ENCODE measurements at regions not wholly inside any gene's neighbourhood (a gene's known extent, or its start where the extent isn't known, plus 50 kb on each side); places are given as distances from the start of the nearest gene placed in this dataset.
"Not testable (repeated sequence)": the region's sequence is repeated elsewhere in the genome, so short reads cannot be mapped to it uniquely, and the experiment has no call there.

DNA sequence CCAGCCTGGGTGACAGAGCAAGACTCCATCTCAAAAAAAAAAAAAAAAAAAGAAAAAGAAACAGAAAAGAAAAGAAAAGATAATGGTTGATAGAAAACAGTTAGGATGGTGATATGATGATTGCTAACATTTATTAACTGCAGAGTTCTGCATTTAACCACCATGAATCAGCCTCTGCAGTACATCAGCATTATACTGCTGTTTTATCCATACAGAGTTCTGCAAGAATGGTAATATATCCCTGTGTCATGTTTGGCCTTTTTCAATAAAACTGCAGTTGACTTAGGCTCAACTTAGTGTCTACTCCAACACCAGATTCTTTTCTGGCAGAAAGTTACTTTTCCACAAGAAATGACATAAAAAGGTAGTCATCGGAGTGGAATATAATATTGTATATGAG is 62.6 kb downstream of the DUSP6 start:
- no peak for DNase-seq

DNA sequence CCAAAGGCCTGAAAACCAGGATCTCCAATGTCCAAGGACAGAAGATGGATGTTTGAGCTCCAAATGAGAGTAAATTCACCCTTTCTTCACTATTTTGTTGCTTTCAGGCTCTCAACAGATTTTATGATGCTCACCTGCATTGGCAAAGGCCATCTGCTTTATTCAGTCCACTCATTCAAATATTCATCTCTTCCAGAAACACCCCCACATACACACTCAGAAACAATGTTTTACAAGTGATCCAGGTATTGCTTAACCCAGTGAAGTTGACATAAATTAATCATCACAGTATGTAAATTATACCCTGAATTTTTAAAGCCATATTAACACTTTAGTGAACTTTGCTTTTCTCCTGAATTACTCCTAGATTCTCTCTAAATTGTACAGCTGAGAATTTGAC is 63.3 kb downstream of the DUSP6 start:
- DNase-seq, result no peak

GRCh38 chr12:89286501-89286900 is 65.8 kb downstream of the DUSP6 start:
- no peak for DNase-seq

- DNase-seq, result no peak
These were observed 70.8 kb downstream of the DUSP6 start for GRCh38 chr12:89281539-89281867.

DNA sequence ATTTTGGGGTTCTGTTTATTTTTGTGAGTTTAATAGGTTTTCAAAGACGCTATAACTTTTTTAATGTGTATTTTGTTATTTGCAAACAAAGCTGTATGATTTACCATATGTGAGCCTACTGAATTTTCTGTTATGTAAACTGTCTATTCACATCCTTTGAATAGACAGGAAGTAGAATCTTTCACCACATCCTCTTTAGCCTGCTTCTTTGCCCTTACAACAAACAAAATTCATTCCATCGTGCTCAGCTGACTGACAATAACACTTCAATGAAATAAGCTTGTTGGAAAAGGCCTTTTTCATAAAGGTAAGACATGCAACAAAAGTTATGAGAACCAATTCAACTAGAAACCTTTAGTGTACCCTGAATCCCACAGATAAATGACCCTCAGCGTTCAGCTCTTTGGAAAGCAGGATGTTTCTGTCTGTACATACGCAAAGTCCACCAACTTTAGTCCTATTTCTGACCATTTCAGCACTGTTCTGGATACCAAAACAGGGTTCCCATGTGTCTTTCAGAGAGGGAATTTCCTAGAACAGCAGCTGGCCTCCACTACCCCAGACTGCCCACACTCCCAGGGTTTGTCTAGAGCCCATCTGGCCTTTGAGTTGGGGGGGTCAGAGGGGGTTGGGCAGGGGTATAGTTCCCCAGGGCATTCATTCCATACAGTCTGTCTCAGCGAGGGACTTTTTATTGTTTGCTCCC is 71.3 kb downstream of the DUSP6 start:
- DNase-seq, result no peak

DNA sequence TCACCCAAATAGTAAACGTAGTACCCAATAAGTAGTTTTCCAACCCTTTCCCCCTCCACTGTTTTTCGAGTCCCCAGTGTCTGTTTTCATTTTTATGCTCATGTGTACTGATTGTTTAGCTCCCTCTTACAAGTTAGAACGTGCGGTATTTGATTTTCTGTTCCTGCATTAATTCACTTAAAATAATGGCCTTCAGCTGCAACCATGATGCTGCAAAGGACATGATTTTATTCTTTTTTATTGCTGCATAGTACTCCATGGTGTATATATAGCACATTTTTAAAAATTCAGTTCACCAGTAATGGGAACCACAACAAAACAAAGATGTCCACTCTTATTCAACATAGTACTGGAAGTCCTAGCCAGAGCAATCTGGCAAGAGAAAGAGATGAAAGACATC is 72.8 kb downstream of the DUSP6 start:
- no peak for DNase-seq

DNA sequence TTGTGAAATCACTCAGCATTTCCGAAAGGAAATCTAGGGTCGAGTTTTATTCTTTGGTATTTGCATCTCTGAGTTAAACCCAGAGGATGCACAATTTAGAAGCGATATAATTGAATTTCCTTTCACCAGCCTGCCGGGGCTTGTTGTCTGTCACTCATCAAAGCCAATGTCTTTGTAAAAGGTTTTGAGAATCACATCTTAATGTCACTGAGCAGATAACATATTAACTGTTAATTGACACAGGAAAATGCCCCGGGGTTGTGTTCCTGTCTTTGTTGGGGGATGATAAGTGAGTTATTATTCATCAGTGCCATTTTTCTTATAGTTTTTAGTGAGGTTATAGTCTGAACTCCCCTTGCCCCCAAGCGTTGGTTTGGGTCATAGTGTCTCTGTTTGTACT is 73.4 kb downstream of the DUSP6 start:
- DNase-seq, result no peak

GRCh38 chr12:89278169-89278568 is 74.1 kb downstream of the DUSP6 start:
- no peak for DNase-seq

DNA sequence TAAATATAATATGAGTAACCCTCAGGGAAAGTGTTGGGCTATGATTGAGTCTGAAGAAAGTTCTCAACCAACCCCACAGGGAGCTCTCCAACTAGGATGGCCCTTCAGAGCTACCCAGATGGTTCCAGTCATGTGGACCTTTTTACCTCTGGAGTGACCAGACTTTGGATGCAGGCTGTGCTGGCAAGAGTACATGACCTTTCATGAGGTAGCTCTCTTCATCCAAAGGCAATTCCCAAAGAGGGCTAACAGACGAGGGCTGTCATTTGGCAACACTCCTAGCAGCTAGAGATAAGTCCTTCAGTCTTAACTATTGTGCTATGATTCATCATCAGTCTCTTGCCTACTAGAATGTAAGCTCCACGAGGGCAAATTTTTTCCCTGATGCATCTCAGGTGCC is 75.4 kb downstream of the DUSP6 start:
- DNase-seq, result no peak

DNA sequence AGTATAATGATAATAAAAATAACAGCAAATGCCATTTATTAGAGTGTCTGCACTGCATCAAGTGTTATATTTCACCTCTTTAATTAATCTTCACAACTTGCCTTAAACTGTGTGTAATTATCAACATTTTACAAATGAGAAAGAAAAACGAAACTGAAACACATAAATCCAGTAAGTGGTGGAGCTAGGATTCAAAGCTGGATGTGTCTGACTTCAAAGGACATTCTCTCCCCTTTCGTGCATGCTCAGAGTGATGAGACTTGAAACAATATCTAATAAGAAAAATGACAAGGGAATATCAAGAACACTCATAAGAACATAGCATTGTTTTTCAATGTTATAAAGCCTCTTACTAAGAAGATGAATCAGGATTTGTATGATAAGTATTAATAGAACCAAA is 78.8 kb downstream of the DUSP6 start:
- no peak for DNase-seq

DNA sequence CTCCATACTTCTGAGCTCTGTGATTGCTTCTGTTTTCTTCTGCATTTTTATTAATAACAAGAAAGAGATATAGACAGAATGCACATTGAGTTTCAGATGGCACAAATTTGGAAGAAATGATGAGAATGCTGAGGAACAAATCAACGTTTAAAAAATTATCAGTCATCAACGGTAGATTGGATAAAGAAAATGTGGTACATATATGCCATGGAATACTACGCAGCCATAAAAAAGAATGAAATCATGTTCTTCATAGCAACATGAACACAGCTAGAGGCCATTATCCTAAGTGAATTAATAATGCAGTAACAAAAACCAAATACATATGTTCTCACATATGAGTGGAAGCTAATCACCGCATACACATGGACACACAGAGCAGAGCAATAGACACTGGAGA is 81.8 kb downstream of the DUSP6 start:
- DNase-seq, result no peak

GRCh38 chr12:89269174-89269573 is 83.1 kb downstream of the DUSP6 start:
- DNase-seq, result no peak

- DNase-seq, result no peak
These were observed 84.9 kb downstream of the DUSP6 start for GRCh38 chr12:89267404-89267803.

DNA sequence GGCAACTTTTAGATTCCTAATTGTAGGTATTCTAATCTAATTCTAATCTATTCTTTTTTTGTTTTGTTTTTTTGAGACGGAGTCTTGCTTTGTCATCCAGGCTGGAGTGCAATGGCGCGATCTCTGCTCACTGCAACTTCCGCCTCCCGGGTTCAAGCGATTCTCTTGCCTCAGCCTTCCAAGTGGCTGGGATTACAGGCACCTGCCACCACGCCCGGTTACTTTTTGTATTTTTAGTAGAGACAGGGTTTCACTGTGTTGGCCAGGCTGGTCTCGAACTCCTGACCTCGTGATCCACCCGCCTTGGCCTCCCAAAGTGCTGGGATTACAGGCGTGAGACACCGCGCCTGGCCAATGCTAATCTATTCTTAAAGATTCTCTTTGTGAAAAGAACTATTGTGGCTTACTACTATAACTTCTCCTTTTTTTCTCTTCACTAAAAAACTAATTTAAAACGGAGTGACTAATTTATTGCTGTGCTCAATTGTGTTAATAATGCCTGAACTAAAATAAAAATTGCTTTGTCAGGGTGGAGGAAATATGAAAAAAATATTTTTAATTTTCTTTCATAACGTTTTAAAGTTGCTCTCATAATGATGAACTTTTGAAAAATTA is 85.6 kb downstream of the DUSP6 start:
- DNase-seq, result not testable (repeated sequence)

DNA sequence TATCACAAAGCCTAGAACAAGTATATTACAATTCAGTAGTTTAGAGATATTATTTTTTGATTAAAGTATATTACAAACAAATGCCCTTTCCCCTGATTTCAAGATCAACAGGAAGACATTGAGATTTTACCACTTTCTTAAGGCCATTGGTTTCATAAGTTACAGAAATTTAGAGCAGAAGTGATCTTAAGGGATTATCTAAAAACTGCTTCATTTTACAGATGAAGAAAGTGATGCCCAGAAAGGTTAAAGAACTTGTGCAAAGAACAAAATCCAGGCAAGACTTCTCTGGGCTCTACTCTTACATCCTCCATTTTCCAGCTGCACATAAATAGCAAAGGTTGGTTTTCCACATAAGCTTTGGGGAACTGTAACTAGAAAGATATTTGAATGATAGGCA is 87.5 kb downstream of the DUSP6 start:
- DNase-seq, result no peak

DNA sequence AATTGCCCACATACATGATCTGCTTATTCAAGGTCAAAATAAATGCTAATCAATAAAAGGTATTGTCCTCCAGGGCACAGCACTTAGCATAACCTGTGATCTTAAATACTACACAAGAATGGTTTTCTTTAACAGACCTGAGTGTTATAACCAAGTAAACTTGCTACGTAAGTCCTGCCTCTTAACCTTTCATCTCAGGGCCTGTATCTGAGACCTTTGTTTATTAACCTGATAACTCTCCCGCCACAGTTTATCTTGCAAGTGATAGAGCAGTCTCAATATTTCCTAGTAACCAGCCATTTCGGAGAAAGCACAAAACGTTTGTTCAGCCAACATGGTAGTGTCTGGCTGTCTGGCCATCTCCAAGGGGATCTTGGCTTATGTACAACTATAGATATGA is 88.4 kb downstream of the DUSP6 start:
- no peak for DNase-seq

- DNase-seq, result no peak
These were observed 89.3 kb downstream of the DUSP6 start for GRCh38 chr12:89262855-89263552.

- DNase-seq, result no peak
These were observed 90.3 kb downstream of the DUSP6 start for GRCh38 chr12:89261982-89262381.

DNA sequence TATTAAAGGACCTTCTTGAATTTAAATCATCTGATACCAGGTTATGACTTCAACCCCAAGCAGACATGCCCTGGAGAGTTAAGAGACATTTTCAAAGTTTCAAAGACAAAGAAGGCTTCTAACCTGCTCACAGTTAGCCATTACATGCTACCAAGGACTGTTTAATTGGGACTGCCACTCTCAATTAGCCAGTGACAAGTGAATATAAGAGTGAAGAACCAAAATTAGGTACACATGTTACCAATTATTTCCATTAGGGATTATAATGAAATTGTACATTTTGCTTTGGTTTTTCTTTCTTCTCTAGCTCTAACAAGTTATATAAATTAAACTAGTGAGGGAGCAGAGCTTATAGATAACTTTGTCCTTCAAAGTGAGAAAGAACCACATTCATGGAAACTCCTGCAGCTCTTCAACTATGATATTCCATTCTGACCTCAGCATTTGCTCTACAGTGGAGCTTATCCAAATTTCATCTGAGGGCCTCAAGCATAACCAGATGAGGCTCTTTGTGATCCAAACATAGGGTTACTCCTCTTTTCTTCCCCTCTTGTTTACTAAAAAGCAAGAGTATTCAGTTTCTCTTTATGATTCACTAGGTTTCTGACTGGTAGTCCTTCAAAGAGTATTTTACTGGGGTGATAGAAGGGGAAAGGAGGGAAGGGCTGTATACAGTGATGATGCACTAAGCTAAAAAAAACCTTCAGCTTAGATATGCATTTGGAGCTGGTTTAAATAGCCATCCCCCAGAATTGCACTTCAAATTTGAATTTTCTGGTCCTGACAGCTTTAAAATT is 91.3 kb downstream of the DUSP6 start:
- DNase-seq, result no peak

DNA sequence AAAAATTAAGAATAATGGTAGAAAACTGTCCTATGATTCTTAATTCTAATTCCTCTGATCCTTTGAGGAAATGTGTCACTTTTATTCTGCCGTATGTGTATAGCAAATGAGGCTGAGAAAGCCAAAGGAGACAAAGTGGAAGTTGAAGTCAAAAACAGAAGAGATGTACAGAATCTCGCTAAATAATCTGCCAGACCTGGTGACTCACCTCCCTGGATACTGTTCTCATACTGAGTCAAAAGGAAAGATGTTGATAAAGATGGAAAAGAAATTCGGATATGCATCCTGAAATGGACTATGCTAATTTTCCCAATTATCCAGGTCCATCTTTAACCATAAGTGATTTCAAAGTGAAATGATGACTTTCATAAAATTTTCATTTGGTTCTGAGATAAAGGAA is 92.5 kb downstream of the DUSP6 start:
- no peak for DNase-seq

- DNase-seq, result no peak
These were observed 93.9 kb downstream of the DUSP6 start for GRCh38 chr12:89258240-89258969.

DNA sequence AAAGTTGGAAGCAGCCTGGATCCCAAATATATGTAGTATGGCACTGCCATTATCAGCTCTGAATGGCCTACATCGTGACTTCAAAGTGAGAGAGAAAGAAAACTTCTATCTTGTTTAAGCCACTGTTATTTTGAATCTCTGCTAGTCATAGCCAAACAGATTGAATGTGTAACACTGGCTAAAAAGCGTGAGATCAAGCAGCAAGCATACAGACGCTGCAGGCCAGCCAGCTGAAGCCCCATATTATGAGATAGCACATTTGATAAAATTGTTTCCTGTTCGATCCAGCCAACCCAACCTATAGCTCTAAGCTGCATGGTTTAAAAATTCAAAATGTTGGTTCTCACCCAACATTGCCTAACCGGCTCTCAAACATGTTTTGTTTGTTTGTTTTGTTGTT is 95.0 kb downstream of the DUSP6 start:
- DNase-seq, result no peak

DNA sequence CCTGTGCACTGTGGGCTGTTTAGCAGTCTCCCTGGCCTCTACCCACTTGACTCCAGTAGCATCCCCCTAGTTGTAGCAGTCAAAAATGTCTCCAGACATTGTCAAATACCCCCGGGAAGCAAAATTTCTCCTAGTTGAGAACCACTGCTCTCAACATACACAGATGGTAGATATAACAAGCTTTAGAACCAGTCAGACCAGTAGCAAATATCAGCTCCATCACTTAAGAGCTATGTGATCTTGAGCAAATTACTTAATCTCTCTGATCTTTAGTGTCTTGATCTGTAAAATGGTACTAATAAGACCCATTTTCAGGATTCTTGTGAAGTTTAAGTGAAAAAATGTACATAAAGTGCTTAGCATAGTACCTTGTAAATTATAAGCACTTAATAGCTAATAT is 96.2 kb downstream of the DUSP6 start:
- no peak for DNase-seq

Data from NCI-H187 treated with DMSO at 0.1 percent for 48 hours (cell line).